GM19351 (cell line): ENCODE measurements at regions not wholly inside any gene's neighbourhood (a gene's known extent, or its start where the extent isn't known, plus 50 kb on each side); places are given as distances from the start of the nearest gene placed in this dataset.

Experiments used
- ATAC-seq: cut with Tn5 transposase; IDR thresholded peaks from one replicate; pipeline ENCODE4 v1.9.1; 2021; ENCODE audit warnings: mild to moderate bottlenecking, moderate library complexity; ENCODE audit not compliant: unreplicated experiment

GRCh38 chr4:177687117-177687516 lies 244.9 kb upstream of the AGA start:
- no peak for ATAC-seq

- no peak for ATAC-seq
Observed at GRCh38 chr4:177692907-177693306, 250.7 kb upstream of the AGA start.

GRCh38 chr4:177696438-177696966 lies 254.3 kb upstream of the AGA start:
- no peak for ATAC-seq

GRCh38 chr4:177699365-177700213 lies 257.4 kb upstream of the AGA start:
- ATAC-seq, result no peak

- no peak for ATAC-seq
Observed at GRCh38 chr4:177706916-177707315, 264.7 kb upstream of the AGA start.

GRCh38 chr4:177713454-177713853 lies 271.2 kb upstream of the AGA start:
- ATAC-seq, result no peak

GRCh38 chr4:177717407-177717806 lies 275.2 kb upstream of the AGA start:
- ATAC-seq, result no peak

GRCh38 chr4:177718514-177718913 lies 276.3 kb upstream of the AGA start:
- ATAC-seq, result no peak

- ATAC-seq, result no peak
Observed at GRCh38 chr4:177726111-177726510, 283.9 kb upstream of the AGA start.

GRCh38 chr4:177728361-177729152 lies 286.3 kb upstream of the AGA start:
- ATAC-seq, result no peak

- ATAC-seq, result no peak
Observed at GRCh38 chr4:177729681-177730080, 287.4 kb upstream of the AGA start.

- peak; percentile 56 for ATAC-seq
Observed at GRCh38 chr4:177737387-177737940, 295.2 kb upstream of the AGA start.

GRCh38 chr4:177740563-177740962 lies 298.3 kb upstream of the AGA start:
- peak; percentile 93 for ATAC-seq

GRCh38 chr4:177759729-177760128 lies 317.5 kb upstream of the AGA start:
- no peak for ATAC-seq

GRCh38 chr4:177761692-177762091 lies 319.5 kb upstream of the AGA start:
- ATAC-seq, result no peak

- ATAC-seq, result no peak
Observed at GRCh38 chr4:177769155-177769554, 326.9 kb upstream of the AGA start.

- ATAC-seq, result no peak
Observed at GRCh38 chr4:177770776-177771175, 328.5 kb upstream of the AGA start.

GRCh38 chr4:177771645-177772044 lies 329.4 kb upstream of the AGA start:
- no peak for ATAC-seq

GRCh38 chr4:177778623-177779022 lies 336.4 kb upstream of the AGA start:
- peak; percentile 93 for ATAC-seq

GRCh38 chr4:177785000-177785399 lies 342.8 kb upstream of the AGA start:
- no peak for ATAC-seq

- ATAC-seq, result no peak
Observed at GRCh38 chr4:177789610-177790009, 347.4 kb upstream of the AGA start.

- no peak for ATAC-seq
Observed at GRCh38 chr4:177791188-177791587, 349.0 kb upstream of the AGA start.
